ENCODE measurements at regions not wholly inside any gene's neighbourhood (a gene's known extent, or its start where the extent isn't known, plus 50 kb on each side); places are given as distances from the start of the nearest gene placed in this dataset.

- no peak for DNase-seq
- Histone ChIP-seq H3K9me3 (no peaks in the 10 kb centered on the region), H4K20me1 (ENCODE audit: insufficient read depth) (no peaks in the 10 kb centered on the region), H3K4me2 (no peak overlapping the region), H3K9ac (no peak overlapping the region), H3K4me3 (ENCODE audit: low read depth in 2 of 2, low read length in 1 of 2) (no peak overlapping the region), H3K9me2 (no peaks in the 10 kb centered on the region), H3K36me3 (replicated peaks in 1 of 2; ENCODE audit: control insufficient read depth in 1 of 2, insufficient read depth in 2 of 2, low read length in 1 of 2) (no peaks in the 10 kb centered on the region), H2AFZ (ENCODE audit: low read depth) (no peak overlapping the region), H3F3A (replicated peaks; ENCODE audit: insufficient read depth) (peaks cover 3% of the 10 kb centered on the region), H3K79me2 (ENCODE audit: insufficient read depth) (no peaks in the 10 kb centered on the region), H3K4me1 (ENCODE audit: control insufficient read depth in 1 of 2, insufficient read depth in 2 of 2, low read depth in 1 of 2, low read length in 1 of 2) (no peaks in the 10 kb centered on the region), H3K27me3 (ENCODE audit: insufficient read depth) (no peaks in the 10 kb centered on the region; the same call in 1 of the 2 replicates), H3K27ac (ENCODE audit: low read depth in 2 of 2, low read length in 1 of 2) (no peak overlapping the region)
- WGBS (ENCODE audit: low lambda C conversion rate) = 16% methylated on average over 8 of the region's 8 CpGs
- no peak for TF ChIP-seq FOXM1 (IDR thresholded peaks at IDR 0.05; ENCODE audit: low read depth)
- no peak for TF ChIP-seq POLR2AphosphoS5 (IDR thresholded peaks at IDR 0.05; ENCODE audit: low read depth, low read length)
- no peak for TF ChIP-seq NRF1 (IDR thresholded peaks at IDR 0.05; ENCODE audit: low read depth, low read length)
- no peak for TF ChIP-seq RFX5 (IDR thresholded peaks at IDR 0.05; ENCODE audit: low read length)
- no peak for TF ChIP-seq CTCF (IDR thresholded peaks at IDR 0.05)
- TF ChIP-seq TEAD4 (IDR thresholded peaks at IDR 0.05; ENCODE audit: borderline replicate concordance, insufficient read depth) = no peak
- TF ChIP-seq RAD21 (IDR thresholded peaks at IDR 0.05; ENCODE audit: low read length) = no peak
- TF ChIP-seq, protein P1, sequence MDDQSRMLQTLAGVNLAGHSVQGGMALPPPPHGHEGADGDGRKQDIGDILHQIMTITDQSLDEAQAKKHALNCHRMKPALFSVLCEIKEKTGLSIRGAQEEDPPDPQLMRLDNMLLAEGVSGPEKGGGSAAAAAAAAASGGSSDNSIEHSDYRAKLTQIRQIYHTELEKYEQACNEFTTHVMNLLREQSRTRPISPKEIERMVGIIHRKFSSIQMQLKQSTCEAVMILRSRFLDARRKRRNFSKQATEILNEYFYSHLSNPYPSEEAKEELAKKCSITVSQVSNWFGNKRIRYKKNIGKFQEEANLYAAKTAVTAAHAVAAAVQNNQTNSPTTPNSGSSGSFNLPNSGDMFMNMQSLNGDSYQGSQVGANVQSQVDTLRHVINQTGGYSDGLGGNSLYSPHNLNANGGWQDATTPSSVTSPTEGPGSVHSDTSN (IDR thresholded peaks at IDR 0.05) = no peak
- TF ChIP-seq EP300 (IDR thresholded peaks at IDR 0.05; ENCODE audit: borderline replicate concordance in 1 of 2, low read depth in 1 of 2, low read length in 1 of 2) = no peak
- no peak for TF ChIP-seq NFIC (IDR thresholded peaks at IDR 0.05; ENCODE audit: borderline replicate concordance)
- no peak for TF ChIP-seq FOSL2 (IDR thresholded peaks at IDR 0.05; ENCODE audit: borderline replicate concordance, low read depth)
- TF ChIP-seq USF2 (IDR thresholded peaks at IDR 0.05; ENCODE audit: borderline replicate concordance, low read depth, low read length) = no peak
- CTCF ChIA-PET = no interaction called here
- POLR2A ChIA-PET = no interaction called here
Observed at GRCh38 chrX:131938749-131939148, 84.4 kb upstream of the STK26 start.

- H3K4me3 ChIP-seq (ENCODE audit: low read depth in 2 of 2, low read length in 1 of 2) = no peak overlapping the region
- peaks cover 8% of the 10 kb centered on the region for H3K27me3 ChIP-seq (ENCODE audit: insufficient read depth)
- H4K20me1 ChIP-seq (ENCODE audit: insufficient read depth) = no peaks in the 10 kb centered on the region
- H3K36me3 ChIP-seq (replicated peaks in 1 of 2; ENCODE audit: control insufficient read depth in 1 of 2, insufficient read depth in 2 of 2, low read length in 1 of 2) = no peaks in the 10 kb centered on the region
- ChIA-PET POLR2A (no interaction called here), CTCF (interaction anchor here (0.7 kb wide), 1 partner anchor 833 kb away, joined by 3 read pairs; no protein-coding TSS in a partner anchor)
- no peak overlapping the region for H3K4me2 ChIP-seq
- no peaks in the 10 kb centered on the region for H3K4me1 ChIP-seq (ENCODE audit: control insufficient read depth in 1 of 2, insufficient read depth in 2 of 2, low read depth in 1 of 2, low read length in 1 of 2)
- H3K79me2 ChIP-seq (ENCODE audit: insufficient read depth) = no peaks in the 10 kb centered on the region
- no peak overlapping the region for H2AFZ ChIP-seq (ENCODE audit: low read depth)
- H3K9me2 ChIP-seq = no peaks in the 10 kb centered on the region
- WGBS (ENCODE audit: low lambda C conversion rate) = 12% methylated on average over 2 of the region's 2 CpGs
- no peaks in the 10 kb centered on the region for H3K9me3 ChIP-seq
- DNase-seq = no peak
- no peak overlapping the region for H3K9ac ChIP-seq
- peaks cover 3% of the 10 kb centered on the region for H3F3A ChIP-seq (replicated peaks; ENCODE audit: insufficient read depth)
- no peak overlapping the region for H3K27ac ChIP-seq (ENCODE audit: low read depth in 2 of 2, low read length in 1 of 2)
- TF ChIP-seq IRF3 (IDR thresholded peaks at IDR 0.05; ENCODE audit: low read depth, low read length) (no peak), RCOR1 (IDR thresholded peaks at IDR 0.05; ENCODE audit: low read length) (no peak), ELF1 (IDR thresholded peaks at IDR 0.05) (no peak), RFX5 (IDR thresholded peaks at IDR 0.05; ENCODE audit: low read length) (no peak), POLR2AphosphoS5 (IDR thresholded peaks at IDR 0.05; ENCODE audit: low read depth, low read length) (no peak), REST (IDR thresholded peaks at IDR 0.05; ENCODE audit: low read depth, low read length) (no peak), TAF1 (IDR thresholded peaks at IDR 0.05; ENCODE audit: borderline replicate concordance, low read depth, low read length) (no peak), NRF1 (IDR thresholded peaks at IDR 0.05; ENCODE audit: low read depth, low read length) (no peak)
- TF ChIP-seq, protein P2, sequence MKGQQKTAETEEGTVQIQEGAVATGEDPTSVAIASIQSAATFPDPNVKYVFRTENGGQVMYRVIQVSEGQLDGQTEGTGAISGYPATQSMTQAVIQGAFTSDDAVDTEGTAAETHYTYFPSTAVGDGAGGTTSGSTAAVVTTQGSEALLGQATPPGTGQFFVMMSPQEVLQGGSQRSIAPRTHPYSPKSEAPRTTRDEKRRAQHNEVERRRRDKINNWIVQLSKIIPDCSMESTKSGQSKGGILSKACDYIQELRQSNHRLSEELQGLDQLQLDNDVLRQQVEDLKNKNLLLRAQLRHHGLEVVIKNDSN (IDR thresholded peaks at IDR 0.05; ENCODE audit: borderline replicate concordance, low read depth) = no peak
Observed at GRCh38 chrX:131942034-131942433, 81.1 kb upstream of the STK26 start.

All from SK-N-SH (cell line).